ENCODE measurements at regions not wholly inside any gene's neighbourhood (a gene's known extent, or its start where the extent isn't known, plus 50 kb on each side); places are given as distances from the start of the nearest gene placed in this dataset.
"Not testable (repeated sequence)": the region's sequence is repeated elsewhere in the genome, so short reads cannot be mapped to it uniquely, and the experiment has no call there.

GRCh38 chr6:112663698-112664097, 316.6 kb downstream of the RFPL4B start:
- no peaks in the 10 kb centered on the region for H3K36me3 Mint-ChIP-seq (ENCODE audit: low read depth)
- no peaks in the 10 kb centered on the region for H3K9me3 Mint-ChIP-seq
- H3K27me3 Mint-ChIP-seq = no peaks in the 10 kb centered on the region

GRCh38 chr6:112665114-112665513, 318.0 kb downstream of the RFPL4B start:
- H3K27ac Mint-ChIP-seq = no peak overlapping the region
- no peaks in the 10 kb centered on the region for H3K4me1 Mint-ChIP-seq (ENCODE audit: low read depth)
- H3K4me3 Mint-ChIP-seq = no peak overlapping the region

More at GRCh38 chr6:112663698-112664097, 316.6 kb downstream of the RFPL4B start:
- Mint-ChIP-seq H3K27ac (no peak overlapping the region), H3K4me3 (no peak overlapping the region), H3K4me1 (ENCODE audit: low read depth) (no peaks in the 10 kb centered on the region)

GRCh38 chr6:112665815-112666214, 318.7 kb downstream of the RFPL4B start:
- Mint-ChIP-seq H3K36me3 (ENCODE audit: low read depth) (no peaks in the 10 kb centered on the region), H3K9me3 (no peaks in the 10 kb centered on the region), H3K27me3 (no peaks in the 10 kb centered on the region), H3K27ac (no peak overlapping the region), H3K4me3 (no peak overlapping the region), H3K4me1 (ENCODE audit: low read depth) (no peaks in the 10 kb centered on the region)

More at GRCh38 chr6:112665114-112665513, 318.0 kb downstream of the RFPL4B start:
- Mint-ChIP-seq H3K36me3 (ENCODE audit: low read depth) (no peaks in the 10 kb centered on the region), H3K27me3 (no peaks in the 10 kb centered on the region), H3K9me3 (no peaks in the 10 kb centered on the region)

- no peaks in the 10 kb centered on the region for H3K4me1 Mint-ChIP-seq (ENCODE audit: low read depth)
These were observed 320.3 kb downstream of the RFPL4B start for GRCh38 chr6:112667427-112667826.

GRCh38 chr6:112680091-112680490, 333.0 kb downstream of the RFPL4B start:
- no peaks in the 10 kb centered on the region for H3K36me3 Mint-ChIP-seq (ENCODE audit: low read depth)
- H3K4me3 Mint-ChIP-seq = no peak overlapping the region
- no peaks in the 10 kb centered on the region for H3K9me3 Mint-ChIP-seq
- H3K4me1 Mint-ChIP-seq (ENCODE audit: low read depth) = no peaks in the 10 kb centered on the region
- H3K27ac Mint-ChIP-seq = no peak overlapping the region
- H3K27me3 Mint-ChIP-seq = no peaks in the 10 kb centered on the region

More at GRCh38 chr6:112667427-112667826, 320.3 kb downstream of the RFPL4B start:
- Mint-ChIP-seq H3K27ac (no peak overlapping the region), H3K4me3 (no peak overlapping the region), H3K27me3 (no peaks in the 10 kb centered on the region), H3K36me3 (ENCODE audit: low read depth) (no peaks in the 10 kb centered on the region), H3K9me3 (no peaks in the 10 kb centered on the region)

- no peaks in the 10 kb centered on the region for H3K27me3 Mint-ChIP-seq
- no peaks in the 10 kb centered on the region for H3K36me3 Mint-ChIP-seq (ENCODE audit: low read depth)
- H3K4me3 Mint-ChIP-seq = no peak overlapping the region
- no peaks in the 10 kb centered on the region for H3K4me1 Mint-ChIP-seq (ENCODE audit: low read depth)
- no peak overlapping the region for H3K27ac Mint-ChIP-seq
- no peaks in the 10 kb centered on the region for H3K9me3 Mint-ChIP-seq
These were observed 334.9 kb downstream of the RFPL4B start for GRCh38 chr6:112682071-112682470.

GRCh38 chr6:112683106-112683505, 336.0 kb downstream of the RFPL4B start:
- no peaks in the 10 kb centered on the region for H3K9me3 Mint-ChIP-seq
- H3K4me1 Mint-ChIP-seq (ENCODE audit: low read depth) = no peaks in the 10 kb centered on the region
- H3K27me3 Mint-ChIP-seq = no peaks in the 10 kb centered on the region
- no peak overlapping the region for H3K27ac Mint-ChIP-seq
- no peaks in the 10 kb centered on the region for H3K36me3 Mint-ChIP-seq (ENCODE audit: low read depth)
- H3K4me3 Mint-ChIP-seq = no peak overlapping the region

GRCh38 chr6:112683926-112684325, 336.8 kb downstream of the RFPL4B start:
- H3K4me3 Mint-ChIP-seq = no peak overlapping the region
- H3K27me3 Mint-ChIP-seq = no peaks in the 10 kb centered on the region
- no peaks in the 10 kb centered on the region for H3K36me3 Mint-ChIP-seq (ENCODE audit: low read depth)
- H3K9me3 Mint-ChIP-seq = no peaks in the 10 kb centered on the region
- no peaks in the 10 kb centered on the region for H3K4me1 Mint-ChIP-seq (ENCODE audit: low read depth)
- no peak overlapping the region for H3K27ac Mint-ChIP-seq

- not testable (repeated sequence) for H3K36me3 Mint-ChIP-seq (ENCODE audit: low read depth); H3K27ac Mint-ChIP-seq; H3K9me3 Mint-ChIP-seq
These were observed 338.5 kb downstream of the RFPL4B start for GRCh38 chr6:112685521-112686220.

GRCh38 chr6:112688487-112689165, 341.5 kb downstream of the RFPL4B start:
- H3K27me3 Mint-ChIP-seq; H3K9me3 Mint-ChIP-seq; H3K36me3 Mint-ChIP-seq (ENCODE audit: low read depth); H3K27ac Mint-ChIP-seq; H3K4me1 Mint-ChIP-seq (ENCODE audit: low read depth); H3K4me3 Mint-ChIP-seq: not testable (repeated sequence)

More at GRCh38 chr6:112685521-112686220, 338.5 kb downstream of the RFPL4B start:
- H3K4me3 Mint-ChIP-seq; H3K4me1 Mint-ChIP-seq (ENCODE audit: low read depth); H3K27me3 Mint-ChIP-seq: not testable (repeated sequence)

GRCh38 chr6:112689183-112689858, 342.2 kb downstream of the RFPL4B start:
- not testable (repeated sequence) for H3K27me3 Mint-ChIP-seq, H3K9me3 Mint-ChIP-seq

GRCh38 chr6:112690497-112691202, 343.5 kb downstream of the RFPL4B start:
- Mint-ChIP-seq H3K4me3 (no peak overlapping the region), H3K9me3 (no peaks in the 10 kb centered on the region)

More at GRCh38 chr6:112689183-112689858, 342.2 kb downstream of the RFPL4B start:
- H3K4me1 Mint-ChIP-seq (ENCODE audit: low read depth); H3K27ac Mint-ChIP-seq; H3K36me3 Mint-ChIP-seq (ENCODE audit: low read depth); H3K4me3 Mint-ChIP-seq: not testable (repeated sequence)

GRCh38 chr6:112691289-112691688, 344.2 kb downstream of the RFPL4B start:
- Mint-ChIP-seq H3K27ac (no peak overlapping the region), H3K9me3 (no peaks in the 10 kb centered on the region), H3K4me1 (ENCODE audit: low read depth) (no peaks in the 10 kb centered on the region), H3K27me3 (no peaks in the 10 kb centered on the region), H3K36me3 (ENCODE audit: low read depth) (no peaks in the 10 kb centered on the region), H3K4me3 (no peak overlapping the region)

More at GRCh38 chr6:112690497-112691202, 343.5 kb downstream of the RFPL4B start:
- no peaks in the 10 kb centered on the region for H3K27me3 Mint-ChIP-seq
- H3K27ac Mint-ChIP-seq = no peak overlapping the region
- no peaks in the 10 kb centered on the region for H3K4me1 Mint-ChIP-seq (ENCODE audit: low read depth)
- H3K36me3 Mint-ChIP-seq (ENCODE audit: low read depth) = no peaks in the 10 kb centered on the region

GRCh38 chr6:112695001-112695400, 347.9 kb downstream of the RFPL4B start:
- H3K4me3 Mint-ChIP-seq = no peak overlapping the region
- H3K36me3 Mint-ChIP-seq (ENCODE audit: low read depth) = no peaks in the 10 kb centered on the region
- H3K27ac Mint-ChIP-seq = no peak overlapping the region

GRCh38 chr6:112697265-112697664, 350.1 kb downstream of the RFPL4B start:
- no peaks in the 10 kb centered on the region for H3K27me3 Mint-ChIP-seq
- no peaks in the 10 kb centered on the region for H3K4me1 Mint-ChIP-seq (ENCODE audit: low read depth)

More at GRCh38 chr6:112695001-112695400, 347.9 kb downstream of the RFPL4B start:
- H3K4me1 Mint-ChIP-seq (ENCODE audit: low read depth) = no peaks in the 10 kb centered on the region
- no peaks in the 10 kb centered on the region for H3K27me3 Mint-ChIP-seq
- H3K9me3 Mint-ChIP-seq = no peaks in the 10 kb centered on the region

More at GRCh38 chr6:112697265-112697664, 350.1 kb downstream of the RFPL4B start:
- H3K27ac Mint-ChIP-seq = no peak overlapping the region
- no peaks in the 10 kb centered on the region for H3K9me3 Mint-ChIP-seq
- no peaks in the 10 kb centered on the region for H3K36me3 Mint-ChIP-seq (ENCODE audit: low read depth)
- H3K4me3 Mint-ChIP-seq = no peak overlapping the region
